UCSD-AML1 (cell line): ENCODE measurements at regions not wholly inside any gene's neighbourhood (a gene's known extent, or its start where the extent isn't known, plus 50 kb on each side); places are given as distances from the start of the nearest gene placed in this dataset.
"Not testable (repeated sequence)": the region's sequence is repeated elsewhere in the genome, so short reads cannot be mapped to it uniquely, and the experiment has no call there.

Experiments
- DNase-seq: peaks from one replicate; lab custom pipeline; 2025; ENCODE audit not compliant: unreplicated experiment; lab: John Stamatoyannopoulos, UW

- no peak for DNase-seq
Measured at GRCh38 chr6:80441131-80441530, 334.7 kb downstream of the BCKDHB start.

- DNase-seq = no peak
Measured at GRCh38 chr6:80440496-80441115, 334.1 kb downstream of the BCKDHB start.

- DNase-seq = no peak
Measured at GRCh38 chr6:80439721-80440470, 333.4 kb downstream of the BCKDHB start.

- DNase-seq = no peak
Measured at GRCh38 chr6:80438772-80439171, 332.3 kb downstream of the BCKDHB start.

GRCh38 chr6:80437801-80438200 is 331.3 kb downstream of the BCKDHB start:
- DNase-seq = no peak

GRCh38 chr6:80437221-80437620 is 330.8 kb downstream of the BCKDHB start:
- no peak for DNase-seq

- no peak for DNase-seq
Measured at GRCh38 chr6:80436663-80437062, 330.2 kb downstream of the BCKDHB start.

- DNase-seq = no peak
Measured at GRCh38 chr6:80435457-80435856, 329.0 kb downstream of the BCKDHB start.

GRCh38 chr6:80434691-80435350 is 328.4 kb downstream of the BCKDHB start:
- no peak for DNase-seq

GRCh38 chr6:80433673-80434025 is 327.2 kb downstream of the BCKDHB start:
- no peak for DNase-seq

- no peak for DNase-seq
Measured at GRCh38 chr6:80433010-80433672, 326.7 kb downstream of the BCKDHB start.

- no peak for DNase-seq
Measured at GRCh38 chr6:80425089-80425823, 318.8 kb downstream of the BCKDHB start.

- no peak for DNase-seq
Measured at GRCh38 chr6:80411486-80411885, 305.0 kb downstream of the BCKDHB start.

GRCh38 chr6:80407976-80408375 is 301.5 kb downstream of the BCKDHB start:
- not testable (repeated sequence) for DNase-seq

GRCh38 chr6:80404889-80405288 is 298.4 kb downstream of the BCKDHB start:
- DNase-seq = no peak

- DNase-seq = no peak
Measured at GRCh38 chr6:80403365-80403764, 296.9 kb downstream of the BCKDHB start.

- no peak for DNase-seq
Measured at GRCh38 chr6:80402266-80402665, 295.8 kb downstream of the BCKDHB start.
